GM18951 (cell line): ENCODE measurements at regions not wholly inside any gene's neighbourhood (a gene's known extent, or its start where the extent isn't known, plus 50 kb on each side); places are given as distances from the start of the nearest gene placed in this dataset.
"Not testable (repeated sequence)": the region's sequence is repeated elsewhere in the genome, so short reads cannot be mapped to it uniquely, and the experiment has no call there.

Experiments used
- POLR2A ChIP-seq: IDR thresholded peaks from 4 replicates; pipeline ENCODE4 v1.6.1; 2011; ENCODE audit warnings: mild to moderate bottlenecking; ENCODE audit not compliant: insufficient read length, insufficient read depth; ENCODE audit errors: extremely low read depth
- in situ Hi-C: fragments of 300-500 bp; cut with MboI; formaldehyde crosslinking; loops from one replicate; pipeline ENCODE4 v1.12.0; 2022; ENCODE audit warnings: low sequenced_read_pairs, mixed read lengths, inconsistent platforms; ENCODE audit not compliant: unreplicated experiment

DNA sequence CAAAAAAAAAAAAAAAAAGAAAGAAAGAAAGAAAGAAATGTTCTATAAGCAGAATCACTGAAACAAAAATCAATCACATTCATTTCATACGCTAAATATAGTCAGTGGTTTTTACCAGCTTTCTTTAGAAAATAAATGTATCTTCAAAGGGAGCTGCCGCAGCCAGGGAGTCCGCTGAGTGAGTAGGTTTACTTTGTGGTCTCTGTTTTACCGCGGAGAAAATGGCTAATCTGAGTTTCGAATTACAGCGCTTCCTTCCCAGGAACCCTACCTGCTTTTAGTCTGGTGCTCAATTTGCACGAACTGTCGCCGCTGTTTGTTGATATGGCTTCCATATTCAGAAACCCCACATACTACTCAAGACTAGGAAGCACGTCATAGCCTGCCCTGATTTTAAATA, 102.4 kb downstream of the TFAP2A start:
- in situ Hi-C loops = no loop called here
- TF ChIP-seq POLR2A = no peak

DNA sequence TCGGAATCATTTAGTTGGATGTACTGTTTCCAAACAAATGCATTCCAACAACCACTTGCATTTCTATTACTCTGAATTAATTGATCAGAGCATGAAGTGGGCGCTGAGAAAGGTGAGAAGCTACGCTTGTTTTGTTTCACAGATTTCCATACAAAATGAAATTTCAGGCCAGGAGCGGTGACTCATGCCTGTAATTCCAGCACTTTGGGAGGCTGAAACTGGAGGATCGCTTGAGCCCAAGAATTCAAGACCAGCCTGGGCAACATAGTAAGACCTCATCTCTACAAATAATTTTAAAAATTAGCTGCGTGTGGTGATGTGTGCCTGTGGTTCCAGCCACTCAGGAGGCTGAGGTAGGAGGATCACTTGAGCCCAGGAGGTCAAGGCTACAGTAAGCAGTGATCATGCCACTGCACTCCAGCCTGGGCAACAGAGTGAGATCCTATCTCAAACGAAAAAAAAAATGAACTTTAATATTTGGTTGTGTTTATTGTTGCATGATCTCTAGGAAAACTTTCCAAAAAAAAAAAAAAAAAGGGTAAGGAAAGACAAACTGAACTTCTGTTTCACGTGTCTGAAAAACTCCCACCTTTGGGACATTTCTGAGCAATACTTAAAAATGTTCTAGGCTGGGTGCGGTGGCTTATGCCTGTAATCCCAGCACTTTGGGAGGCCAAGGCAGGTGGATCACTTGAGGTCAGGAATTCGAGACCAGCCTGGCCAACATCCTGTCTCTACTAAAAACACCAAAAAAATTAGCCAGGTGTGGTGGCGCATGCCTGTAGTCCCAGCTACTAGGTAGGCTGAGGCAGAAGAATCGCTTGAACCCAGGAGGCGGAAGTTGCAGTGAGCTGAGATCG, 103.1 kb downstream of the TFAP2A start:
- in situ Hi-C loops = not testable (repeated sequence)

DNA sequence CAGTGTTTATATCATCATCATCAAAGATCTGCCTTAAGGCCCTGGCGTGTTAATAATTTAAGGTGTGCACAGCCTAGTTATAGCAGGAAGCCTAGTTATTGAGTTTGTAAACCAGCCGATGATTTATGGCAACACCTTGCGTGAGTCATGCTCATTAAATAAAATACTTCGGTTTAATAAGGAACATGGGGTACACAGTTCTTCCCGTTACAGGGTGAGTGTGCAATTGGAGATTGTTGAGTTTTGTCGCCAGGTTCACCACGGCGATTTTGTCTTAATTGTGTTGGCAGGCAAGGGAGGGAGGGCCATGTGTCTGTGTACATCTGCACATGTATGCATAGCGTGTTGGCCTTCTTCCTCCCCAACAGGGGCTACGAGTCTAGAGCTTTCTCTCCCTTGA, 104.0 kb downstream of the TFAP2A start:
- in situ Hi-C loops = no loop called here

DNA sequence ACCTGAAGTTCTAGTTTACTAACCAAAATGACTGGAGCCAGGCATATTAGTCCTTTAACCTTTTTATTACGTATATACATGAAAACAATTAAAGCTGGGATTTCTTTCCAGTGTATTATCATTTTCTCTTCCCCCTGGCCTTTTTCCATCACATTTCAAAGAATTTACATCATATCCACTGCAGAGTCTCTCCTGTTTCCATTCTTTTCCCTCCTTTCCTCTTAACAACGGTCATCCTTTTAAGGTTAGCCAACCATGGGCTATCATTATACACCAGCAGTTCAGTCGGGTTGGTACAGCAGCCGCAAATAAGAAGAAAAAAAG, 104.6 kb downstream of the TFAP2A start:
- TF ChIP-seq POLR2A = no peak
- in situ Hi-C loops = no loop called here

More for the DNA sequence above, 104.0 kb downstream of the TFAP2A start:
- TF ChIP-seq POLR2A = no peak

DNA sequence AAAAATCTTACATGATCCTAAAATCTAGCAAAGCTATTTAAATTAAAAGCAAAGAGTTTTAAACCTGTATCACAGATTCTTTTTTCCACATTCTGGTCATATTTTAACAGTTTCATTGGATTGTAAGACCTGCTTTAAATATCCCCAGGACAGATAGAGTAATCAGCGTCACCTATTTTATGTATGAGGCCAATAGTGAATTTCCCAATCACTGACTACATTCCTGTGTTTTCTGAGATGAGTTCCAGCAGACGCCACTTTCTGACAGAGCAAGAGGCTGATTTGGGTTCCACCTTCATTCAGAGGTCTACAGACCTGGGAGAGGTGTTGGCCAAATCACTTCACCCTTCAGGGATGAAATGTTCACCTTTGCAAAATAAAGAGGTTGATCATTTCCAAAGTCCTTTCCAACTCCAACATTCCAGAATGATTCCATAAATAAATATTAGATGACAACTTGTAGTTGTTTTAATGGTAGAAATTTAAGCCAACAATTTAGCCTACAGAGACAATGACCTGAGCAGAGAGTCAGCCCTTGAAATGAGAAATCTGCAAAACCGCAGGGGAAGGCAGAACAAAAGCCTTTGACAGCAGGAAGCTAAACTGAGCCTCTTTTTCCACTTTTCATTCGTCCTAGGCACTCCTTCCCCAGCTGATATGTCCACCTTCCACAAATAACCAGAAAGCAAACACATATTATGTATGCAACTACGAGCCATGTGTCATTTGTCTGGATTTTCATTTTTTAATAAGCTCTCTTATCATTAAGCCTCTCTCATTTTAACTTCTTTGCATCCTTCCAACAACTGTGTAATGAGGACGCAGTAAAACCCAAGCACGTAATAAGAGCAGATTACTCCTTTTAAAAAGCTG, 105.2 kb downstream of the TFAP2A start:
- in situ Hi-C loops = no loop called here
- TF ChIP-seq POLR2A = no peak

DNA sequence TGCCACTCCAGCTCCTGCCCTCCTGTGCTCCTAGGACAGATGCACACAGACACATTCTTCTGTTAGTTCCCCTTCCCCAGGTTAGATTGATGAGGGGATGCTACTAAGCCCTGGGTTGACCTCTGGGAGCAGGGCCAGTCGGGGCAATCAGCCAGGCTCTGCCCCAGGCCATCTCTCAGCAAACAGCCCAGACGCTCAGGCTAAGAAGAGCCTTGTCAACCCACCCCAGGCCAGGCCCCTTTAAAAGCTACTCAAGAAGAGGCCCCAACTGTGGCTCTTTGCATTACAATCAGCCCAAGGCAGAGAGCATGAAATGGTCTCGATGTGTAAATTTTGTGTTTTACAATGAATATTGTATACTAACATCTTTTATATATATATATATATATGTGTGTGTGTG, 107.4 kb downstream of the TFAP2A start:
- in situ Hi-C loops = no loop called here
- no peak for TF ChIP-seq POLR2A

DNA sequence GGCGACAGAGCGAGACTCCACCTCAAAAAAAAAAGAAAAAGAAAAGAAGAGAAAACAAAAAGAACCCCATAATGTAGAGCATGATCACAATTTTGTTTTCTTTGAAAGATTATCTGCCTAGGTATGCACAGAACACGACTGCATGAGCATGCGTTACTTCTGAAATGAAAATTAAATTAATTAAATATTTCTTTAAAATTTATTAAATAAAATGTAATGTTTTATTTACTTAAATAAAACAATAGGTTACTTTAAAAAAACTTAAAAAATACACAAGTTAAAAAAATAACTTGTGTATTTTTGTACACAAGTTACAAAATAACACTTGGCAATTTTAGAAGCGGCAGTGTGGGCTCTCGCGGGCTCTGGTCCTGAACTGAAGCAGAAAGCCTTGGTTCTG, 107.8 kb downstream of the TFAP2A start:
- in situ Hi-C loops = no loop called here
- TF ChIP-seq POLR2A = no peak

DNA sequence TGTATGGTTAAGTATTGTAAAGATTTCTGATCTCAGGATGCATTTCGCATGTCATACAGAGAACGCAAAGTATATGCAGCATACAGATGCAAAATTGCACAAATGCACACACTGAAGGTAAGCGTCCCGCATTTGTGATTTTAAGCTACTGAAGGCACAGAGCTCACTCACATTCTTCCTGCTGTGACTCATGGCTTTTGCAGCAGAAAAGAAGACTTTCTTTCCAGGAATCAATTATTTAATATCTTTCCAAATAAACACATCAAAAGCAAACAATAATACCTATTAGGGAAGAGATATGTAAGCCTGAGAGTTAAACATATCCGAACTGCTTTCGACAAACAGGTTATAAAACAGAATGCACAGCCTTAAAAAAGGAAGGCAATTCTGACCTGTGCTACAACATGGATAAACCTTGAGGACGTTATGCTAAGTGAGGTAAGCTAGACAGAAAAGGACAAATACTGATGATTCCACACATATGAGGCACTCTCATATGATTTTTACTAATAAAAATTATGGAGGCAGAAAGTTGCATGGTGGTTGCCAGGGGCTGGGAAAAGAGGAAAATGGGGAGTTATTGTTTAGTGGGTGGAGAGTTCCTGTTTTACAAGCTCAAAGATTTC, 109.0 kb downstream of the TFAP2A start:
- in situ Hi-C loops = no loop called here
- no peak for TF ChIP-seq POLR2A

DNA sequence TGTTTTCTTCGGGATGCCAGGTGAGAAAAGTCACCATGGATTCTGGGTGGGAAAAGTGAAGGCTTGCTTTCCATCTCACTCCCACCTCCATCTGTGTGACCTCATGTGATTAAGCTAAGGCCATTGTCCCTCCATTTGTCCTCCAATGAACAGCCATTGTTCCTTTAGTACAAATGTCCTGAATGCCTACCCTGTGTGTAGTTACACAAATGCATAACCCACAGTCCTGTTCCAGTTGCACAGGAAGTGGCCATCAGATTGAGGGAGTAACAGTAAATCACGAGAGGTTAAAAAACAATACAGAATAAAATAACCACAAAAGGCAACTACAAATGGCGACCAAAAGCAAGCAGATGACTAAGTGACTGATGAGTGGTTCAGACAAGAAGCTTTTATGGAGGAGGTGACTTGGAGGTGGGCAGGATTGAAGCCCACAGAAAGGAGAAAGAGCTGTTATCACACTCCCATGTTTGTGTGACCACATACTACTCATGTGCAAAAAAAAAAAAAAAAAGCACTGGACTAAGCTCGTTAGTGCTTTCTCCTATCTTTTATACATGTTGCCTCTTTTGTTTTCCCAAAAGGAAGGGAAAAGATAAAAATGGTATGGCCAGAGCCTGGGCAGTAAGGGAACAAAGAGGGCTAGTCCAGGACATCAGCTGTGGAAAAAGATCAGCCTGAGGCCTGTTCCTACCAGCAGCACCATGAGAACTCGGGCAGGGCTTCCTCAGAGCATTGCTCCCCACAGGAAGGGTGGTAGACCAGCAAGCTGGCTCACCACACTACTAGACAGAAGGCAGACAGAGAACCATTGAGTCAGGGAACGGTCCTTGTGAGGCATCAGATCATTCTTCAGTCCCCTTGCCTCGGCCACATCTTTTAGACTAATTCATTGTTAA, 111.0 kb downstream of the TFAP2A start:
- in situ Hi-C loops = no loop called here
- TF ChIP-seq POLR2A = no peak

DNA sequence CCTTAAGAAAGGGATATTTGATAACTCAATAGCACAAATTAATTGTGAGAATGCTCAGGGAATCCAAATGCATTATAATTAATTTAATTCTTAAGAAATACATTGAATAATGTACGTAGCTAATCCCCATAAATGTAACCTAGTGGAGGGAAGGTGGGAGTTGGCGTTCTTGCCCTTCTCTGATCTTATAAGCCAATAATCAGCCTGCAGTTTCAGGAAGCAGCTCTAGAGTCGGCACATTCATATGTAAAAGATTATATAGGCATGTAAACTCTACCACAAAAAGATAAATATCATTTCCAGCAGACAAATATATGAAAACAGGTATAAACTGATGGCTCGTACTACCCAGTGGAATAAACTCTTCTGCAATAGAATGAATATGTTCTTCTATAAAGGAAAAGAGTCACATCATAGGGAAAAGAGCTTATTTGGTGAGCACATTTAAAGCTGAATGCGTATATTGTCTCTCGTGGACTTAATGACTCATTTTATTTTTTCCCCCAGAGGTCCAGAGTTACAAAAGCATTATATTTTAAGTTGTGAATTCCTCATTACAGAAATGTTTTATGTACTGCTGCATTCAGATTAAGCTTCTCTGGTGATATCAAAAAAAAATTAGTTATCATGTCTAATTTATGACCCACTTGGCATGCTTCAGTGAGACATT, 112.2 kb downstream of the TFAP2A start:
- TF ChIP-seq POLR2A = no peak
- in situ Hi-C loops = no loop called here

DNA sequence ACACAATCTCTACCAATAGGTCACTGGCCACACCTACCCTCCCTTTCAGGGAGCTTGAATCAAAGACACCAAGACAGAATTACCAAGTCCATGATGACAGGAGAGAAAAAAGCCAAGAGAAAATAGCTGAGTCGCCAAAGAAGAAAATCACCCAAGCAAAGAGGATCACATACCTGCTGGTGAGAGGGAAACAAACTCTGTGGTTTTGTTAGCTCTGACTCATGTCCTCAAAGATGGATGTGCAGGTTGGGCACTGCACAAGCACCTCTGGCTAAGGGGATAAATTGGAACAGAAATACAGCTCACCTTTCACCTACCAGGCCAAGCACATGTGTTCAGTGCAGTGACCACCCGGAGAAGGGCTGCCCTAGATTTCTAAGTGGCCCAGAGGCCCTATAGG, 114.8 kb downstream of the TFAP2A start:
- in situ Hi-C loops = no loop called here
- TF ChIP-seq POLR2A = no peak

DNA sequence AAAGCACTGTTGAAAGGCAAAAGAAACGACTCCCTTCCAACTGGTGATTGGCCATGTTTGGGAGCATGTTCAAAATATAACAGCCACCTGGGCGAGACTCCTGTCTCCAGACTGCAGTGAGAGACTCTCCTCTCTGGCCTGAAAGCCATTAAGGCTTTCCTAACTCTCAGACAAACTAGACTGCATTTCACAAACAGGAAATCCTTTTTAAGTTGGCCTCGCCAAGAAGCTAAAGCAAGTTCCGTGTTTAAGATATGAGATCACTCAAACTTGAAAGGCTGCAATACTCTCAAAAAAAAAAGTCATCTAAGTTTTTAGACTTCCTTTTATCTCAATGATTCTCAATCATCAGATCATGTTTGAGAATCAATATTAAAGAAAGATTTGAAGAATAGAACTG, 117.0 kb downstream of the TFAP2A start:
- in situ Hi-C loops = no loop called here
- no peak for TF ChIP-seq POLR2A
